Hepatocyte (in vitro differentiated cells): ENCODE measurements at regions not wholly inside any gene's neighbourhood (a gene's known extent, or its start where the extent isn't known, plus 50 kb on each side); places are given as distances from the start of the nearest gene placed in this dataset.

ENCODE experiments used
- DNase-seq: peaks from one replicate; pipeline ENCODE4 v3.0.0-alpha.2; 2016; ENCODE audit warnings: low spot score
- H2AFZ ChIP-seq: fragments of 200-600 bp; sonication (generic); 2 replicates; pipeline ENCODE4 v1.6.0; 2016; ENCODE audit warnings: antibody characterized with exemption, mild to moderate bottlenecking
- H3K27ac ChIP-seq: fragments of 200-600 bp; sonication (generic); 2 replicates; pipeline ENCODE4 v1.5.1; 2016; ENCODE audit warnings: mild to moderate bottlenecking
- H3K27me3 ChIP-seq: fragments of 200-600 bp; sonication (generic); 2 replicates; pipeline ENCODE4 v1.6.1; 2016
- H3K36me3 ChIP-seq: fragments of 200-600 bp; sonication (generic); replicated peaks from 2 replicates; pipeline ENCODE4 v1.5.1; 2016; ENCODE audit warnings: low read depth; ENCODE audit not compliant: insufficient read depth
- H3K4me1 ChIP-seq: fragments of 200-600 bp; sonication (generic); 2 replicates; pipeline ENCODE4 v1.5.1; 2016; ENCODE audit warnings: mild to moderate bottlenecking, moderate library complexity; ENCODE audit not compliant: insufficient read depth
- H3K4me2 ChIP-seq: fragments of 200-600 bp; sonication (generic); 2 replicates; pipeline ENCODE4 v1.6.0; 2016
- H3K4me3 ChIP-seq: fragments of 200-600 bp; sonication (generic); 2 replicates; pipeline ENCODE4 v1.5.1; 2016; ENCODE audit warnings: mild to moderate bottlenecking
- H3K79me2 ChIP-seq: fragments of 200-600 bp; sonication (generic); 2 replicates; pipeline ENCODE4 v1.6.0; 2017; ENCODE audit warnings: mild to moderate bottlenecking
- H3K9me2 ChIP-seq: fragments of 200-600 bp; sonication (generic); replicated peaks from 2 replicates; pipeline ENCODE4 v1.6.0; 2017; ENCODE audit warnings: mild to moderate bottlenecking; ENCODE audit not compliant: insufficient read depth
- H3K9me3 ChIP-seq: fragments of 200-600 bp; sonication (generic); 2 replicates; pipeline ENCODE4 v1.5.1; 2016; ENCODE audit warnings: low read depth, mild to moderate bottlenecking
- H4K20me1 ChIP-seq: fragments of 200-600 bp; sonication (generic); 2 replicates; pipeline ENCODE4 v1.6.0; 2016; ENCODE audit warnings: mild to moderate bottlenecking; ENCODE audit not compliant: insufficient read depth, poor library complexity, severe bottlenecking
- CTCF ChIP-seq: fragments of 200-600 bp; sonication (generic); IDR thresholded peaks from 2 replicates; pipeline ENCODE4 v1.5.1; 2016; ENCODE audit warnings: antibody characterized with exemption, mild to moderate bottlenecking; ENCODE audit not compliant: poor library complexity
- EZH2 ChIP-seq: fragments of 200-600 bp; sonication (generic); IDR thresholded peaks from 2 replicates; pipeline ENCODE4 v1.6.1; 2016; ENCODE audit warnings: antibody characterized with exemption, mild to moderate bottlenecking, borderline replicate concordance
- EZH2phosphoT487 ChIP-seq: fragments of 200-600 bp; sonication (generic); IDR thresholded peaks from one replicate; pipeline ENCODE4 v1.6.1; 2018; ENCODE audit warnings: antibody characterized with exemption, mild to moderate bottlenecking, low read depth, moderate library complexity; ENCODE audit not compliant: unreplicated experiment, severe bottlenecking
- WGBS: methylation state at CpG from one replicate; pipeline ENCODE4 v1.1.6; 2016; ENCODE audit warnings: low lambda C conversion rate; ENCODE audit errors: missing lambda C conversion rate; 5-methylcytosine and 5-hydroxymethylcytosine counted together

DNA sequence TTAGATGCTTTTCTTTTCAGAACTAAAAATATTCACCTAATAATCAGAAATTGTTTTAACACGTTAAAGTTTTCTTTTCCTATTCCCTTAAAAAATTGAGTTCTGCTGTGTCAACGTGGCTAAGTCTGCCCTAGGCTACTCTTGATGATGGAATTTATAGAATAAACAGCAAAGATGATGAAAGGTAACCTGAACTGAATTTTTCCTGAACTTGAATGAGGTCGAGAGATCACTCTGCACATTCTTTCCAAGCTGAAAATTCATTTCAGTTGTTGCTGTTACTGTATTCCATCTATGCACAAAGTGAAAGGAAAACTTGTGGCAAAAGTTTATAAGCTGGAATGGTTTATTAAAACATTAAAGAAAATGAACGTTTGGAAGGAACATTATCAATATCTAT is 245.9 kb upstream of the GIMD1 start:
- Histone ChIP-seq H3K36me3 (no peaks in the 10 kb centered on the region), H3K4me3 (no peak overlapping the region), H3K4me1 (peaks cover 13% of the 10 kb centered on the region), H3K4me2 (no peak overlapping the region), H3K9me3 (no peaks in the 10 kb centered on the region), H2AFZ (no peak overlapping the region), H3K27me3 (no peaks in the 10 kb centered on the region), H3K27ac (no peak overlapping the region), H3K79me2 (no peaks in the 10 kb centered on the region), H4K20me1 (no peaks in the 10 kb centered on the region), H3K9me2 (no peaks in the 10 kb centered on the region)
- TF ChIP-seq CTCF (no peak), EZH2phosphoT487 (no peak), EZH2 (no peak)
- no peak for DNase-seq
- WGBS = 47% methylated on average over 4 of the region's 4 CpGs

DNA sequence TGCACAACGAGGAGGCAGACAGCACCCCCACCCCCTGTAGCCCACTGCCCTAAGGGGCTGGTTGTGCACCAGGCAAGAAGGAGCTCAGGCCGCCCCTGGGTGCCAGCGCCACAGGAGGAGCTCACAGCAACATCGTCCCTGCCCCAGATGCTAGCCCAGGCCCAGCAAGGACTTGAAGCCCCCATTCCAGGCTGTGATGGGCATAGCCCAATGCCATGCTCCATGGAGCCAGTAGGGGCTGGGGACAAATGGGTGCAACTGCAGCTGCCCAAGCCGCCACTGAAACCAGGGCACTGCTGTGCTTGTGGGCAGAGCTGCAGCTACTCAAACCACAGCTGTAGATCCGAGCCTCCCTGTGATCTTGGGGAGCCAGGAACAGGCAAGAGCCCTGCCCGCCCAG is 241.3 kb upstream of the GIMD1 start:
- H3K79me2 ChIP-seq = no peaks in the 10 kb centered on the region
- 88% methylated on average over 7 of the region's 7 CpGs for WGBS
- H4K20me1 ChIP-seq = no peaks in the 10 kb centered on the region
- no peak for TF ChIP-seq CTCF
- TF ChIP-seq EZH2 = no peak
- TF ChIP-seq EZH2phosphoT487 = no peak
- no peaks in the 10 kb centered on the region for H3K9me3 ChIP-seq
- H3K4me3 ChIP-seq = no peak overlapping the region
- no peaks in the 10 kb centered on the region for H3K36me3 ChIP-seq
- no peaks in the 10 kb centered on the region for H3K27me3 ChIP-seq
- no peak overlapping the region for H3K4me2 ChIP-seq
- no peak for DNase-seq
- no peak overlapping the region for H3K27ac ChIP-seq
- H3K4me1 ChIP-seq = no peaks in the 10 kb centered on the region
- H3K9me2 ChIP-seq = no peaks in the 10 kb centered on the region
- no peak overlapping the region for H2AFZ ChIP-seq

DNA sequence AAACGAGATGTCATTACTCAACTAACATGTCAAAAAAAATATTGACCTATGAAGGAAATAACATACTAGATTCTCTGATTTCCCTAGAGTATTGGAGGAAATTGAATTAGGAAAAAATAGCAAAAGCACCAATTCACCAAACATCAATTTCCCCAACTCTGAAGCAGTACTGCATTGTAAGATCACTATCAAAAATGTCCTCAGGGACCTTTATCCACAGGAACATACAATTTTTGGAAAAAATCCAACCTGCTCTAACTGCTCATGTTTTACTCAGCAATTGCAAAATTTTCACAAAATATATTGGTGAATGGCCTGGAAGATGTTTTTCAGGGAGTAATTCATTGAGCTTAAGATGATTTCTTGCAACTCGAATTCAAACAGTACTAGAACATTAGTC is 239.0 kb upstream of the GIMD1 start:
- TF ChIP-seq CTCF (no peak), EZH2phosphoT487 (no peak), EZH2 (no peak)
- H4K20me1 ChIP-seq = no peaks in the 10 kb centered on the region
- no peak for DNase-seq
- no peaks in the 10 kb centered on the region for H3K9me3 ChIP-seq
- no peak overlapping the region for H3K4me3 ChIP-seq
- no peaks in the 10 kb centered on the region for H3K36me3 ChIP-seq
- no peak overlapping the region for H2AFZ ChIP-seq
- H3K79me2 ChIP-seq = no peaks in the 10 kb centered on the region
- WGBS = 81% methylated on average over 2 of the region's 2 CpGs
- H3K9me2 ChIP-seq = no peaks in the 10 kb centered on the region
- H3K27ac ChIP-seq = no peak overlapping the region
- no peak overlapping the region for H3K4me2 ChIP-seq
- no peaks in the 10 kb centered on the region for H3K4me1 ChIP-seq
- H3K27me3 ChIP-seq = no peaks in the 10 kb centered on the region
